ENCODE measurements at regions not wholly inside any gene's neighbourhood (a gene's known extent, or its start where the extent isn't known, plus 50 kb on each side); places are given as distances from the start of the nearest gene placed in this dataset.

DNA sequence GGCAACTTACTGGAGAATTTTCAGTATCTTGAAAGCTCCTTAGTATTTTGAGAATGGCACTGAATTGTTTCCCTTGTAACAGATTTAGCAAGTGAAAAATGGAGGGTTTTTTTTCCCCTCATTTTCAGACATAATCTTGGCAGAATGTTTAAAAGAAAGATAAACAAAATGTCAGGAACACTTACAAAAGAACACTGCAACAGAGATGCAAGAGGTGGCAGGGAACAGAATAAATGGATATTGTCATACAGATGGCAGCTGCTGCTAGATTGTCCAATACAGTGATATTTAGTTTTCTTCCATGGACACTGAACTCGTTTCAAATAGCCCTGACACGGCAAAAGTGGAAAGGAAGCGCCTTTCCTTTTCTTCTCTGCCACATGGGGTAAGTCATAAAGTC, 76.9 kb upstream of the ZNF608 start:
- TF ChIP-seq TAF1 (CRISPR knock-in tag; IDR thresholded peaks at IDR 0.05), result no peak
- TF ChIP-seq JUND (CRISPR knock-in tag; IDR thresholded peaks at IDR 0.05), result no peak
- no peak for TF ChIP-seq ZNF30 (CRISPR knock-in tag; IDR thresholded peaks at IDR 0.05)
- TF ChIP-seq, protein P1, sequence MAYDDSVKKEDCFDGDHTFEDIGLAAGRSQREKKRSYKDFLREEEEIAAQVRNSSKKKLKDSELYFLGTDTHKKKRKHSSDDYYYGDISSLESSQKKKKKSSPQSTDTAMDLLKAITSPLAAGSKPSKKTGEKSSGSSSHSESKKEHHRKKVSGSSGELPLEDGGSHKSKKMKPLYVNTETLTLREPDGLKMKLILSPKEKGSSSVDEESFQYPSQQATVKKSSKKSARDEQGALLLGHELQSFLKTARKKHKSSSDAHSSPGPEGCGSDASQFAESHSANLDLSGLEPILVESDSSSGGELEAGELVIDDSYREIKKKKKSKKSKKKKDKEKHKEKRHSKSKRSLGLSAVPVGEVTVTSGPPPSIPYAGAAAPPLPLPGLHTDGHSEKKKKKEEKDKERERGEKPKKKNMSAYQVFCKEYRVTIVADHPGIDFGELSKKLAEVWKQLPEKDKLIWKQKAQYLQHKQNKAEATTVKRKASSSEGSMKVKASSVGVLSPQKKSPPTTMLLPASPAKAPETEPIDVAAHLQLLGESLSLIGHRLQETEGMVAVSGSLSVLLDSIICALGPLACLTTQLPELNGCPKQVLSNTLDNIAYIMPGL (CRISPR knock-in tag; IDR thresholded peaks at IDR 0.05; ENCODE audit: borderline replicate concordance in 1 of 2, low read depth in 1 of 2), result no peak
- no peak for TF ChIP-seq ZNF672 (CRISPR knock-in tag; IDR thresholded peaks at IDR 0.05)
- TF ChIP-seq PRPF4 (IDR thresholded peaks at IDR 0.05; ENCODE audit: low read depth, low read length, poor library complexity, severe bottlenecking), result no peak
- no peak for TF ChIP-seq PHF5A (CRISPR knock-in tag; IDR thresholded peaks at IDR 0.05; ENCODE audit: low read depth, unreplicated experiment)
- no peak for TF ChIP-seq ZNF558 (CRISPR knock-in tag; IDR thresholded peaks at IDR 0.05; ENCODE audit: borderline replicate concordance)
- TF ChIP-seq KAT8 (CRISPR knock-in tag; IDR thresholded peaks at IDR 0.05), result no peak
- no peak for TF ChIP-seq PCBP2 (optimal IDR thresholded peaks at IDR 0.05; ENCODE audit: low read depth, low read length, poor library complexity, severe bottlenecking)
- TF ChIP-seq JUNB (CRISPR knock-in tag; IDR thresholded peaks at IDR 0.05; ENCODE audit: borderline replicate concordance), result no peak
- no peak for TF ChIP-seq MAFK (conservative IDR thresholded peaks at IDR 0.05 in 1 of 2, IDR thresholded peaks at IDR 0.05 in 1 of 2; ENCODE audit: low read length in 2 of 2)

Measured in HepG2 (cell line).